ENCODE measurements at regions not wholly inside any gene's neighbourhood (a gene's known extent, or its start where the extent isn't known, plus 50 kb on each side); places are given as distances from the start of the nearest gene placed in this dataset.

GRCh38 chr15:70519004-70519365 is 244.4 kb downstream of the UACA start:
- TF ChIP-seq CTCF (IDR thresholded peaks at IDR 0.05) (no peak), POLR2AphosphoS5 (IDR thresholded peaks at IDR 0.05) (no peak), POLR2A (IDR thresholded peaks at IDR 0.05) (no peak)

Measured in transverse colon (tissue), 4 donors.